SW480 (cell line): ENCODE measurements at regions not wholly inside any gene's neighbourhood (a gene's known extent, or its start where the extent isn't known, plus 50 kb on each side); places are given as distances from the start of the nearest gene placed in this dataset.
A peak's percentile ranks its signal among the peaks of the same experiment; 100 is the strongest.

Source experiments
- DNase-seq: peaks from one replicate; pipeline ENCODE4 v3.0.0-alpha.2; 2016; ENCODE audit warnings: low spot score

GRCh38 chr13:72341904-72342303, 385.5 kb downstream of the MZT1 start:
- no peak for DNase-seq

- no peak for DNase-seq
Observed at GRCh38 chr13:72317346-72318109, 409.9 kb downstream of the MZT1 start.

GRCh38 chr13:72316716-72317115, 410.7 kb downstream of the MZT1 start:
- no peak for DNase-seq

- no peak for DNase-seq
Observed at GRCh38 chr13:72315312-72315711, 412.1 kb downstream of the MZT1 start.

- no peak for DNase-seq
Observed at GRCh38 chr13:72314210-72314609, 413.2 kb downstream of the MZT1 start.

- no peak for DNase-seq
Observed at GRCh38 chr13:72313546-72313945, 413.9 kb downstream of the MZT1 start.

GRCh38 chr13:72303941-72304746, 423.3 kb downstream of the MZT1 start:
- DNase-seq, result no peak

- no peak for DNase-seq
Observed at GRCh38 chr13:72296246-72296645, 429.2 kb upstream of the DACH1 start.

- no peak for DNase-seq
Observed at GRCh38 chr13:72295153-72295552, 428.1 kb upstream of the DACH1 start.

GRCh38 chr13:72293206-72293605, 426.2 kb upstream of the DACH1 start:
- no peak for DNase-seq

- DNase-seq, result peak; percentile 97
Observed at GRCh38 chr13:72290962-72291681, 424.1 kb upstream of the DACH1 start.

- DNase-seq, result no peak
Observed at GRCh38 chr13:72286421-72286820, 419.4 kb upstream of the DACH1 start.

GRCh38 chr13:72284791-72285190, 417.8 kb upstream of the DACH1 start:
- no peak for DNase-seq

- no peak for DNase-seq
Observed at GRCh38 chr13:72261732-72262131, 394.7 kb upstream of the DACH1 start.

- DNase-seq, result no peak
Observed at GRCh38 chr13:72259528-72259927, 392.5 kb upstream of the DACH1 start.

GRCh38 chr13:72258340-72258981, 391.5 kb upstream of the DACH1 start:
- DNase-seq, result no peak

GRCh38 chr13:72255908-72256307, 388.9 kb upstream of the DACH1 start:
- peak; percentile 50 for DNase-seq

- DNase-seq, result no peak
Observed at GRCh38 chr13:72253754-72254153, 386.8 kb upstream of the DACH1 start.

- DNase-seq, result no peak
Observed at GRCh38 chr13:72246396-72246795, 379.4 kb upstream of the DACH1 start.

GRCh38 chr13:72244788-72245187, 377.8 kb upstream of the DACH1 start:
- no peak for DNase-seq

- no peak for DNase-seq
Observed at GRCh38 chr13:72230131-72230530, 363.1 kb upstream of the DACH1 start.

GRCh38 chr13:72229067-72229466, 362.1 kb upstream of the DACH1 start:
- DNase-seq, result no peak
